ENCODE measurements at regions not wholly inside any gene's neighbourhood (a gene's known extent, or its start where the extent isn't known, plus 50 kb on each side); places are given as distances from the start of the nearest gene placed in this dataset.

GRCh38 chr5:98428806-98429205 lies 344.7 kb upstream of the RGMB start:
- H3K9me3 ChIP-seq (ENCODE audit: control insufficient read depth, insufficient read depth, low read depth, low read length), result no peaks in the 10 kb centered on the region
- H3K4me3 ChIP-seq (ENCODE audit: low read depth, low read length), result no peak overlapping the region
- no peak overlapping the region for H3K27ac ChIP-seq (ENCODE audit: extremely low read depth, low read depth, low read length)
- ChIA-PET POLR2A (no interaction called here), CTCF (interaction anchor here (0.9 kb wide), 1 partner anchor 1198 kb away, joined by 3 read pairs; no protein-coding TSS in a partner anchor)
- no peak for TF ChIP-seq ZIC2 (tag by site-specific recombination; IDR thresholded peaks at IDR 0.05)
- no peak for TF ChIP-seq ZEB2 (tag by site-specific recombination; IDR thresholded peaks at IDR 0.05)
- no peak for TF ChIP-seq ZNF138 (tag by site-specific recombination; IDR thresholded peaks at IDR 0.05; ENCODE audit: borderline replicate concordance)
- no peak for TF ChIP-seq ZNF223 (tag by site-specific recombination; IDR thresholded peaks at IDR 0.05)
- no peak for TF ChIP-seq RBAK (tag by site-specific recombination; IDR thresholded peaks at IDR 0.05)
- H3K36me3 ChIP-seq (ENCODE audit: control insufficient read depth in 2 of 2, insufficient read depth in 1 of 2, low read length in 2 of 2), result no peaks in the 10 kb centered on the region
- no peaks in the 10 kb centered on the region for H3K4me1 ChIP-seq (ENCODE audit: control insufficient read depth, insufficient read depth, low read length)

GRCh38 chr5:98432378-98432777 lies 341.1 kb upstream of the RGMB start:
- H3K4me1 ChIP-seq (ENCODE audit: control insufficient read depth, insufficient read depth, low read length), result no peaks in the 10 kb centered on the region
- no peaks in the 10 kb centered on the region for H3K36me3 ChIP-seq (ENCODE audit: control insufficient read depth in 2 of 2, insufficient read depth in 1 of 2, low read length in 2 of 2)
- no peak overlapping the region for H3K27ac ChIP-seq (ENCODE audit: extremely low read depth, low read depth, low read length)
- no peak for TF ChIP-seq ZNF792 (tag by site-specific recombination; IDR thresholded peaks at IDR 0.05)
- no peak for TF ChIP-seq ZNF138 (tag by site-specific recombination; IDR thresholded peaks at IDR 0.05; ENCODE audit: borderline replicate concordance)
- no peak for TF ChIP-seq TSHZ1 (tag by site-specific recombination; IDR thresholded peaks at IDR 0.05; ENCODE audit: borderline replicate concordance)
- no peak for TF ChIP-seq ZNF23 (tag by site-specific recombination; IDR thresholded peaks at IDR 0.05; ENCODE audit: borderline replicate concordance)
- TF ChIP-seq ZNF354C (tag by site-specific recombination; IDR thresholded peaks at IDR 0.05; ENCODE audit: borderline replicate concordance, low read depth), result no peak
- no peak for TF ChIP-seq YY2 (tag by site-specific recombination; IDR thresholded peaks at IDR 0.05)
- no peak for TF ChIP-seq ZNF10 (tag by site-specific recombination; IDR thresholded peaks at IDR 0.05)
- no peak for TF ChIP-seq ZNF791 (tag by site-specific recombination; IDR thresholded peaks at IDR 0.05)
- H3K4me3 ChIP-seq (ENCODE audit: low read depth, low read length), result no peak overlapping the region
- H3K9me3 ChIP-seq (ENCODE audit: control insufficient read depth, insufficient read depth, low read depth, low read length), result no peaks in the 10 kb centered on the region
- CTCF ChIA-PET, result interaction anchor here (0.7 kb wide), 1 partner anchor 364 kb away, joined by 3 read pairs; no protein-coding TSS in a partner anchor
- POLR2A ChIA-PET, result no interaction called here

- no peak overlapping the region for H3K27ac ChIP-seq (ENCODE audit: extremely low read depth, low read depth, low read length)
- H3K36me3 ChIP-seq (ENCODE audit: control insufficient read depth in 2 of 2, insufficient read depth in 1 of 2, low read length in 2 of 2), result no peaks in the 10 kb centered on the region
- H3K4me1 ChIP-seq (ENCODE audit: control insufficient read depth, insufficient read depth, low read length), result no peaks in the 10 kb centered on the region
- CTCF ChIA-PET, result no interaction called here
- no peak overlapping the region for H3K4me3 ChIP-seq (ENCODE audit: low read depth, low read length)
- POLR2A ChIA-PET, result no interaction called here
- TF ChIP-seq ZNF449 (tag by site-specific recombination; IDR thresholded peaks at IDR 0.05) (no peak), INSM2 (tag by site-specific recombination; IDR thresholded peaks at IDR 0.05) (no peak), ZNF202 (tag by site-specific recombination; IDR thresholded peaks at IDR 0.05; ENCODE audit: borderline replicate concordance) (no peak), ZNF362 (tag by site-specific recombination; IDR thresholded peaks at IDR 0.05) (no peak)
- no peaks in the 10 kb centered on the region for H3K9me3 ChIP-seq (ENCODE audit: control insufficient read depth, insufficient read depth, low read depth, low read length)
Measured at GRCh38 chr5:98433022-98433421, 340.4 kb upstream of the RGMB start.
